Gastrocnemius medialis (tissue), 4 donors: ENCODE measurements at regions not wholly inside any gene's neighbourhood (a gene's known extent, or its start where the extent isn't known, plus 50 kb on each side); places are given as distances from the start of the nearest gene placed in this dataset.

Source experiments
- ATAC-seq, 2 donors: fragments of 150-250 bp; one replicate each; pipeline ENCODE4 v1.9.1; 2016
- DNase-seq, 2 donors: peaks; one replicate each; pipeline ENCODE4 v3.0.0-alpha.2; 2019
- H3K27ac ChIP-seq, 4 donors: fragments of 200-600 bp; sonication (generic); 1 replicate in 1 of 4; 2 replicates in 3 of 4; pipeline ENCODE4 v1.5.1; 2016 to 2018; ENCODE audit warnings: mild to moderate bottlenecking in 2 of 4, moderate library complexity in 1 of 4
- H3K27me3 ChIP-seq, 3 donors: fragments of 200-600 bp; sonication (generic) in 2 of 3; 1 replicate in 1 of 3; 2 replicates in 2 of 3; pipeline versions ENCODE4 v1.5.1 to v1.6.0; 2016 to 2019; ENCODE audit warnings: mild to moderate bottlenecking in 1 of 3, moderate library complexity in 1 of 3
- H3K36me3 ChIP-seq, 2 donors: fragments of 200-600 bp; sonication (generic) in 1 of 2; one replicate each; pipeline ENCODE4 v1.5.1; 2017 to 2018
- H3K4me1 ChIP-seq, 2 donors: fragments of 200-600 bp; sonication (generic) in 1 of 2; one replicate each; pipeline ENCODE4 v1.5.1; 2016 to 2017; ENCODE audit warnings: mild to moderate bottlenecking in 2 of 2
- H3K4me3 ChIP-seq, 4 donors: fragments of 200-600 bp; sonication (generic) in 3 of 4; 1 replicate in 1 of 4; 2 replicates in 3 of 4; pipeline ENCODE4 v1.5.1; 2016 to 2019; ENCODE audit warnings: mild to moderate bottlenecking in 2 of 4
- H3K9me3 ChIP-seq, 3 donors: fragments of 200-600 bp; sonication (generic) in 2 of 3; 1 replicate in 1 of 3; 2 replicates in 2 of 3; pipeline ENCODE4 v1.5.1; 2016 to 2019
- POLR2A ChIP-seq, 2 donors: fragments of 450-650 bp; IDR thresholded peaks; one replicate each; pipeline ENCODE4 v1.6.1; 2017; ENCODE audit warnings: antibody characterized with exemption in 2 of 2, mild to moderate bottlenecking in 2 of 2, moderate library complexity in 2 of 2
- in situ Hi-C, 4 donors: fragments of 200-750 bp; cut with MboI; loops; one replicate each; pipeline versions ENCODE4 v1.15.0 to v1.8.0; 2017; ENCODE audit warnings: low sequenced_read_pairs in 4 of 4
- intact Hi-C: fragments of 100-400 bp; cut with DNase I; formaldehyde crosslinking; loops from one replicate; pipeline ENCODE4 v1.15.1; 2023; ENCODE audit warnings: low total_unique reads
- TF ChIP-seq, protein P1 (sequence below), 5 experiments: fragments of 450-650 bp in 3 of 5; fragments of 200-600 bp in 2 of 5; sonication (generic) in 2 of 5; IDR thresholded peaks in 4 of 5; conservative IDR thresholded peaks in 1 of 5; 1 replicate in 4 of 5; 2 replicates in 1 of 5; pipeline ENCODE4 v1.5.1; 2016 to 2019; ENCODE audit warnings: antibody characterized with exemption in 5 of 5, mild to moderate bottlenecking in 3 of 5, moderate library complexity in 3 of 5

GRCh38 chr1:67889466-67889865 lies 56.2 kb upstream of the GNG12 start:
- H3K27ac ChIP-seq, result no peak overlapping the region
- H3K9me3 ChIP-seq, result no peaks in the 10 kb centered on the region
- no peak for ATAC-seq
- H3K4me1 ChIP-seq, result no peaks in the 10 kb centered on the region
- TF ChIP-seq, protein P1, sequence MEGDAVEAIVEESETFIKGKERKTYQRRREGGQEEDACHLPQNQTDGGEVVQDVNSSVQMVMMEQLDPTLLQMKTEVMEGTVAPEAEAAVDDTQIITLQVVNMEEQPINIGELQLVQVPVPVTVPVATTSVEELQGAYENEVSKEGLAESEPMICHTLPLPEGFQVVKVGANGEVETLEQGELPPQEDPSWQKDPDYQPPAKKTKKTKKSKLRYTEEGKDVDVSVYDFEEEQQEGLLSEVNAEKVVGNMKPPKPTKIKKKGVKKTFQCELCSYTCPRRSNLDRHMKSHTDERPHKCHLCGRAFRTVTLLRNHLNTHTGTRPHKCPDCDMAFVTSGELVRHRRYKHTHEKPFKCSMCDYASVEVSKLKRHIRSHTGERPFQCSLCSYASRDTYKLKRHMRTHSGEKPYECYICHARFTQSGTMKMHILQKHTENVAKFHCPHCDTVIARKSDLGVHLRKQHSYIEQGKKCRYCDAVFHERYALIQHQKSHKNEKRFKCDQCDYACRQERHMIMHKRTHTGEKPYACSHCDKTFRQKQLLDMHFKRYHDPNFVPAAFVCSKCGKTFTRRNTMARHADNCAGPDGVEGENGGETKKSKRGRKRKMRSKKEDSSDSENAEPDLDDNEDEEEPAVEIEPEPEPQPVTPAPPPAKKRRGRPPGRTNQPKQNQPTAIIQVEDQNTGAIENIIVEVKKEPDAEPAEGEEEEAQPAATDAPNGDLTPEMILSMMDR (IDR thresholded peaks at IDR 0.05 in 4 of 5, conservative IDR thresholded peaks at IDR 0.05 in 1 of 5), result no peak
- TF ChIP-seq POLR2A (IDR thresholded peaks at IDR 0.05), result no peak
- no peak overlapping the region for H3K4me3 ChIP-seq
- no peaks in the 10 kb centered on the region for H3K36me3 ChIP-seq
- no peak for DNase-seq
- no peaks in the 10 kb centered on the region for H3K27me3 ChIP-seq
- in situ Hi-C loops (no loop called here), intact Hi-C loops (no loop called here)

DNA sequence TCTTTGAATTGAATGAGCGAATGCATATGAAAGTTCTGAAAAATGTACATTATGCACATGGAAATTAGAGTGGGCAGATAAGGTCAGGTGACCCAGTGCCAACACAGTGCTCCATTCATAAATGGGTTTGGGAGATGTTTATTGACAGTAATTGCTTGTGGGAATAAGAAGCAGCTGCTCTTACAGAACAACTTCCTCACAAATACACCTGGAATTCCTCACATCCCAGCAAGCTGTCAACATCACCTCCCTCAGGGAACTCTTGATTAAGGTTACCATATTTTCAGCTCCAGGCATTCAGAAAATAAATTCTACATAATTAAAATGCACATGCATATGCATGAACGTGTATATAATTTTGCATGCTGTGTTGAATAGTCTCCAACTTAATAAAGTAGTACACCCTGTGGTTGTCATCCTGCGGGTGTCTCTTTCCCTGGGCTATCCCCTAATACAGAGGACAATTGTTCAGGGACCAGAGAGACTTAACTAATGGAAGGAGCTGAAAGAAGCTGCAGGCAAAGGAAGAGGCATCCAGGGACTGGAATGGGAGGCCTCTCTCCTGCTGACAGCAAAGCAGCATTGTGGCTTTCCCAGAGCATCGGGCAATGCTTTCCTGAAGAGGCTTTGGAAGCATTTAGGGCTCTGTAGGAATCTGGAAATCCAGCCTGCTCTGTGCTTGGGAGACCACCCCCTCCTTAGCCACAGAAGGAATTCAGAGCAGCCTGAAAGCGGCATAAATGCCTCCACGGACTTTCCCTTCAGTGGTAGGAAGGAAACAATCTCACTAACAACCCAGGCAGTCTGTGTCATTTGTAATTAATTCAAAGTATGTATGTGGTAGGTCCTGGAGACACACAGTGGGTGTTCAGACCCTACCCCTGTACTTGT lies 55.2 kb upstream of the GNG12 start:
- in situ Hi-C loops, result no loop called here
- intact Hi-C loops, result no loop called here
- ATAC-seq, result no peak

DNA sequence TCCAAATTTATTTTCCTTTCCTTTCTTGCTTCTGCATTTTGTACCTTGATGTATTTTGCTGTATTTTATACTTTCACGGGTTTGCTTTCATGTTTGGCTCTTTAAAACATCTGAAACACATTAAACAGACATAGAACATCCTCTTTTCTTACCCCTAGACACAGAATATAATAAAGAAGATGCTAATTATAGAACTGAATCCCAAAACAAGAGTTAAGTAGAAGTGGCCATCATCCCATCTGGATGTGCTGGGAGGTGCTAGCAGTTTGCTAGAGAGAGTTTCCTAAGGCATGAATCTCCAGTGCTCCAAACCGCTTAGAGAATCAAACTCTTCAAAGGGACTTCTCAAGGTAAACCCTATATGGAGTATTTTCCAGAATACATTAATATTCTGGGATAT lies 53.9 kb upstream of the GNG12 start:
- Histone ChIP-seq H3K27me3 (no peaks in the 10 kb centered on the region), H3K4me3 (no peak overlapping the region), H3K9me3 (no peaks in the 10 kb centered on the region), H3K36me3 (no peaks in the 10 kb centered on the region), H3K4me1 (no peaks in the 10 kb centered on the region), H3K27ac (no peak overlapping the region)
- TF ChIP-seq, protein P1 (IDR thresholded peaks at IDR 0.05 in 4 of 5, conservative IDR thresholded peaks at IDR 0.05 in 1 of 5), result no peak
- TF ChIP-seq POLR2A (IDR thresholded peaks at IDR 0.05), result no peak
- intact Hi-C loops (no loop called here), in situ Hi-C loops (no loop called here)
- no peak for ATAC-seq
- DNase-seq, result no peak

More for the DNA sequence above, 55.2 kb upstream of the GNG12 start:
- Histone ChIP-seq H3K4me1 (no peaks in the 10 kb centered on the region), H3K9me3 (no peaks in the 10 kb centered on the region), H3K36me3 (no peaks in the 10 kb centered on the region), H3K4me3 (no peak overlapping the region), H3K27ac (no peak overlapping the region), H3K27me3 (no peaks in the 10 kb centered on the region)
- TF ChIP-seq, protein P1 (IDR thresholded peaks at IDR 0.05 in 4 of 5, conservative IDR thresholded peaks at IDR 0.05 in 1 of 5), result no peak
- TF ChIP-seq POLR2A (IDR thresholded peaks at IDR 0.05), result no peak
- DNase-seq, result no peak

DNA sequence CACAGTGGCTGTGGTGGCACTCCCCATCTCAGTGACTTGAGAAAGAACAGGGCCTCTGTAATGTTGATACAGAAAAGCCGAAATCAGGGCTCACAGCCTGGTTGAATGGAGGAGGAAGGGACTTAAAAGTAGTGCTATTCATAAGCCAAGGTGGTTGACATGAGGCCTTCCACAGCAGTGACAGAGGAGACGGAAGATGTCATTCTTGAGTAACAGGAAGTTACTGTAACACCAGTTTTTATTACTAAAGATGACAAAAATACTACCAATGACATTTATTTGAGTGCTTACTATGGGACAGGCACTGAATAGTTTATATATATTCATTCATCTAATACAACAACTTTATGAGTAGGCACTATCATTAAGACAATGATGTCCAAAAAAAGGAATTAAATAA lies 52.8 kb upstream of the GNG12 start:
- Histone ChIP-seq H3K4me1 (no peaks in the 10 kb centered on the region), H3K9me3 (no peaks in the 10 kb centered on the region), H3K36me3 (no peaks in the 10 kb centered on the region), H3K27me3 (no peaks in the 10 kb centered on the region), H3K27ac (no peak overlapping the region), H3K4me3 (no peak overlapping the region)
- intact Hi-C loops, result no loop called here
- in situ Hi-C loops, result no loop called here
- ATAC-seq (no peak), DNase-seq (no peak)
- no peak for TF ChIP-seq POLR2A (IDR thresholded peaks at IDR 0.05)
- TF ChIP-seq, protein P1 (IDR thresholded peaks at IDR 0.05 in 4 of 5, conservative IDR thresholded peaks at IDR 0.05 in 1 of 5), result no peak
